ENCODE measurements at regions not wholly inside any gene's neighbourhood (a gene's known extent, or its start where the extent isn't known, plus 50 kb on each side); places are given as distances from the start of the nearest gene placed in this dataset.

- DNase-seq (ENCODE audit: low spot score) = no peak
- intact Hi-C loops (cut with DNase I) = loop anchor here (10.0 kb wide), 1 partner anchor 265 kb away; no protein-coding TSS in a partner anchor
Measured at GRCh38 chrX:17939724-17940123, 78.6 kb upstream of the RAI2 start.

GRCh38 chrX:17933856-17934255 is 72.8 kb upstream of the RAI2 start:
- intact Hi-C loops (cut with DNase I) = no loop called here
- no peak for DNase-seq (ENCODE audit: low spot score)

- no peak for DNase-seq (ENCODE audit: low spot score)
- intact Hi-C loops (cut with DNase I) = no loop called here
Measured at GRCh38 chrX:17932781-17933180, 71.7 kb upstream of the RAI2 start.

DNA sequence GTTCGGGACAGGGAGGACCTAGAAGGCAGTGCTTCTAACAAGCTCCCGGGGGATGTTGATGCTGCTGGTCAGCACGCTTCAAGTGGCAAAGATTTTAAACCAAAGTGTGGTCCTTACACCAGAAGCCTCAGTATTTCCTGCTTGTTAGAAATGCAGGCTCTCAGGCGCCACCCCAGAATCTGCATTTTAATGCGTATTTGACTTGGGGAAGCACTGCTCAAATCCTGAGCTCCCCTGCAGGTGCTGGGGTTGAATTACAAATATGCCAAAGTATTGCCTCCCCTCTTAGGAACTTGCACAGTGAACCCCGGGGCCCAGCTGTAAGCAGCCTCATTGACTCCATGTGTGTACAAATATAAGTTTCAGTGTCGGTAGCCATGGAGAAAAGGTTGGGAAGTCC is 70.8 kb upstream of the RAI2 start:
- intact Hi-C loops (cut with DNase I) = no loop called here
- DNase-seq (ENCODE audit: low spot score) = no peak

- DNase-seq (ENCODE audit: low spot score) = no peak
Measured at GRCh38 chrX:17930850-17931249, 69.8 kb upstream of the RAI2 start.

GRCh38 chrX:17923546-17923945 is 62.4 kb upstream of the RAI2 start:
- intact Hi-C loops (cut with DNase I) = no loop called here
- DNase-seq (ENCODE audit: low spot score) = no peak

More at GRCh38 chrX:17930850-17931249, 69.8 kb upstream of the RAI2 start:
- intact Hi-C loops (cut with DNase I) = no loop called here

DNA sequence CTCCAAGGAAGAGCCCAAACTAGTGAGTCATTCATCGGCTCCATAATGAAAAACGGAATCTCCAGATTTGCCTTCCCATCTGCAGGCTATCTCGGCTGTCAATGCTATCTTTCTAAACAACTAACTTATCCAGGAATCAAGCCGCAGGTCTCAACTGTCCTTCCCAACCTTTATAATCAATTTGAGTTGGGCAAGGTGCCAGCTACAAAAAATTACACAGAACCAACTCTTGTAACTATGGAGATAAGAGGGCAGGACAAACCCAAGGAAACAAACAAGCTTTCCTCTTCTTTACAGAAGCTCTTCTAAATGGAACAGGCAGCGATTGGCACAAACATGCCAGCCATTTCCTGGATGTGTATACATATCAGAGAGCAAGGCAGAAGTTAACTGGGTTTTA is 61.2 kb upstream of the RAI2 start:
- DNase-seq (ENCODE audit: low spot score) = no peak
- intact Hi-C loops (cut with DNase I) = no loop called here

GRCh38 chrX:17919896-17920446 is 58.9 kb upstream of the RAI2 start:
- no peak for DNase-seq (ENCODE audit: low spot score)
- intact Hi-C loops (cut with DNase I) = no loop called here

DNA sequence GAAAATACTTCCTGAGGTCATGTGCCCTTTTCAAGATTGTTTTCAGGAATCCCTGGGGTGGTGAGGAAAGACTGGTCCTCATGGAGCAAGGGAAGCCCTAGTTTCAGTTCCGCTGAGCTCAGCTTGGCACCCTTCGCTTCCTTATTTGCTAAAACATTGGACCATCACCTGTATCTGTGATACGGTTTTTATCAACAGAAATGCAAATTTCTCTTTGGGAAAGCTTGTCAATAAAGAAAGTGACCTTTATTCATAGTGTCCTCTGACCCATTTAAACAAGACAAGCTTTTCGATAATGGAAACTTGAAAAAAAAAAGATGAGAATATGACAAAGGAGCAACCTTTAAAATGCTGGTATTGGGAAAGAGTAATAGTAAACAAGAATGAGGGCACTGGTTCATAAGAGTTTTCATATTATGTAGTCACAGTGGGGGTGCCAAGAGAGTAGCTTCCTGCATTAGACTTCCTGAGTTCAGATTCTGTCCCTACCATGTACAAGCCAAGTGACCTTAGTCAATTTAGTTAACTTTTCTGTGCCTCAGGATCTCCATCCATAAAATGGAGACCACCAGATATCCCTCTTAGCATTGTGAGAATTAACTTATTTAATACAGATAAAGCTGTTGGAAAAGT is 57.0 kb upstream of the RAI2 start:
- intact Hi-C loops (cut with DNase I) = no loop called here
- DNase-seq (ENCODE audit: low spot score) = no peak

DNA sequence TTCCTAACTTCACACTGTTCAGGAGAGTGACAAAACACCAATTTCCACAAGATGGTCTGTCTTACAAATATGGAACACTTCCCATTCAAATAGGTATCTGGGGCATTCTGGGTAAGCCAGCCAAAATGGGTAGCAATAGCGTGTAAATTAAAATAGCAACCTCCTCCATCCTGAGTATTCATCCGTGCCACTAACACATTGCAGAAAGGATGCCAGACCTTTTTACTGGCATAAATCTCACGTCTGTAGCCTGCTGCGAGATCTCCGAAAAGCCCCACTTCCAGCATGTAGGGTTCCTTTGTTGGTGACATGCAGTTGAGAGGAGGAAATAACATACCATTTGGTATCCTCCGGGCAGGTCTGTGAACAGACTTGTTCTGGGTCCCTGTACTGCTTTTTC is 52.7 kb upstream of the RAI2 start:
- no peak for DNase-seq (ENCODE audit: low spot score)

More for the DNA sequence above, 52.7 kb upstream of the RAI2 start:
- intact Hi-C loops (cut with DNase I) = no loop called here
